ENCODE measurements at regions not wholly inside any gene's neighbourhood (a gene's known extent, or its start where the extent isn't known, plus 50 kb on each side); places are given as distances from the start of the nearest gene placed in this dataset.
"Not testable (repeated sequence)": the region's sequence is repeated elsewhere in the genome, so short reads cannot be mapped to it uniquely, and the experiment has no call there.

- no peak overlapping the region for H3K4me3 ChIP-seq
- TF ChIP-seq POLR2AphosphoS5 (IDR thresholded peaks at IDR 0.05), result no peak
- TF ChIP-seq POLR2A (IDR thresholded peaks at IDR 0.05; ENCODE audit: low read depth), result no peak
- no peak for TF ChIP-seq EP300 (IDR thresholded peaks at IDR 0.05)
- TF ChIP-seq, protein P1, sequence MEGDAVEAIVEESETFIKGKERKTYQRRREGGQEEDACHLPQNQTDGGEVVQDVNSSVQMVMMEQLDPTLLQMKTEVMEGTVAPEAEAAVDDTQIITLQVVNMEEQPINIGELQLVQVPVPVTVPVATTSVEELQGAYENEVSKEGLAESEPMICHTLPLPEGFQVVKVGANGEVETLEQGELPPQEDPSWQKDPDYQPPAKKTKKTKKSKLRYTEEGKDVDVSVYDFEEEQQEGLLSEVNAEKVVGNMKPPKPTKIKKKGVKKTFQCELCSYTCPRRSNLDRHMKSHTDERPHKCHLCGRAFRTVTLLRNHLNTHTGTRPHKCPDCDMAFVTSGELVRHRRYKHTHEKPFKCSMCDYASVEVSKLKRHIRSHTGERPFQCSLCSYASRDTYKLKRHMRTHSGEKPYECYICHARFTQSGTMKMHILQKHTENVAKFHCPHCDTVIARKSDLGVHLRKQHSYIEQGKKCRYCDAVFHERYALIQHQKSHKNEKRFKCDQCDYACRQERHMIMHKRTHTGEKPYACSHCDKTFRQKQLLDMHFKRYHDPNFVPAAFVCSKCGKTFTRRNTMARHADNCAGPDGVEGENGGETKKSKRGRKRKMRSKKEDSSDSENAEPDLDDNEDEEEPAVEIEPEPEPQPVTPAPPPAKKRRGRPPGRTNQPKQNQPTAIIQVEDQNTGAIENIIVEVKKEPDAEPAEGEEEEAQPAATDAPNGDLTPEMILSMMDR (IDR thresholded peaks at IDR 0.05), result no peak
- no peaks in the 10 kb centered on the region for H3K36me3 ChIP-seq
- no peaks in the 10 kb centered on the region for H3K9me3 ChIP-seq
- DNase-seq (ENCODE audit: extremely low spot score), result no peak
- H3K4me1 ChIP-seq, result no peaks in the 10 kb centered on the region
- H3K27ac ChIP-seq (replicated peaks in 1 of 4), result no peak overlapping the region
- intact Hi-C loops (cut with DNase I), result no loop called here
- no peaks in the 10 kb centered on the region for H3K27me3 ChIP-seq
Measured at GRCh38 chr2:189238903-189239302, 59.3 kb upstream of the COL5A2 start.

DNA sequence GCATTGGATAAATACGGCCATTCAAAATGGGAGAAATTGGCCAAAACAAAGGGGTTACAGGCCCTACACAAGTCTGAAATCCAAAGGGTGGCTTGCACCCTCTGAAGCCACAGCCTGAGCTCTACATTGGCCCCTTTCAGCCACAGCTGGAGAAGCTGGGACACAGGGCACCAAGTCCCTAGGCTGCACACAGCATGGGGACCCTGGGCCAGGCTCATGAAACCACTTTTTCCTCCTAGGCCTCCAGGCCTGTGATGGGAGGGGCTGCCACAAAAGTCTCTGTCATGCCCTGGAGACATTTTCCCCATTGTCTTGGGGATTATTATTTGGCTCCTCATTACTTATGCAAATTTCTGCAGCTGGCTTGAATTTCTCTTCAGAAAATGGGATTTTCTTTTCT, 64.3 kb upstream of the COL5A2 start:
- WGBS, result 100% methylated on average over 1 of the region's 1 CpG
- H3K9me3 ChIP-seq; H3K27ac ChIP-seq (replicated peaks in 1 of 4); H3K36me3 ChIP-seq; H3K4me1 ChIP-seq; H3K4me3 ChIP-seq; intact Hi-C loops (cut with DNase I); H3K27me3 ChIP-seq; DNase-seq (ENCODE audit: extremely low spot score): not testable (repeated sequence)

- no peak for DNase-seq (ENCODE audit: extremely low spot score)
- H3K27ac ChIP-seq (replicated peaks in 1 of 4), result no peak overlapping the region
- no peaks in the 10 kb centered on the region for H3K9me3 ChIP-seq
- no peaks in the 10 kb centered on the region for H3K27me3 ChIP-seq
- peaks cover 0 to 16% (median 0%) of the 10 kb centered on the region in 4 donors for H3K4me1 ChIP-seq
- 100% methylated on average over 1 of the region's 1 CpG for whole genome bisulfite sequencing
- H3K4me3 ChIP-seq, result no peak overlapping the region
- no peak for TF ChIP-seq EP300 (IDR thresholded peaks at IDR 0.05)
- no peak for TF ChIP-seq POLR2AphosphoS5 (IDR thresholded peaks at IDR 0.05)
- TF ChIP-seq, protein P1 (IDR thresholded peaks at IDR 0.05), result no peak
- TF ChIP-seq POLR2A (IDR thresholded peaks at IDR 0.05; ENCODE audit: low read depth), result no peak
- no peaks in the 10 kb centered on the region for H3K36me3 ChIP-seq
- intact Hi-C loops (cut with DNase I), result no loop called here
Measured at GRCh38 chr2:189247276-189247675, 67.7 kb upstream of the COL5A2 start.

DNA sequence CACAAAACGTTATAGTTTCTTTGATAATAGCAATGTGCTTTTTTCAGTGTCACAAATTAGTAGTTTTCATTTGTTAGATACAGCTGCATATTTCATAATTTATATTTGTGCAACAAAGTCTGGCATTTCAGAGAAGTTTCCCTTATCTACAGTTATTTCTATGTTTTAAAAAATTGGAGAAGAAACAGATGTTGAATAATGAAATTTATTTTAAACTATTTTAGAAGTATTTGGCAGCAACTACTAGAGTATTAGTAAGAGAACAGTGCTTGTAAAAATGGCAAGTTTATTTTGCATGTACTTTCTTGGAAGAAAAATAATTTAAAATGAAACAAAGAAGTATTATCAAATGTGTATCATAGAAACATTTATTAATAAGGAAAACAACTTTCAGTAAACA, 68.6 kb upstream of the COL5A2 start:
- H3K27me3 ChIP-seq, result no peaks in the 10 kb centered on the region
- H3K4me3 ChIP-seq, result no peak overlapping the region
- no peaks in the 10 kb centered on the region for H3K36me3 ChIP-seq
- H3K9me3 ChIP-seq, result no peaks in the 10 kb centered on the region
- no peak overlapping the region for H3K27ac ChIP-seq (replicated peaks in 1 of 4)
- TF ChIP-seq POLR2A (IDR thresholded peaks at IDR 0.05; ENCODE audit: low read depth), result no peak
- TF ChIP-seq POLR2AphosphoS5 (IDR thresholded peaks at IDR 0.05), result no peak
- TF ChIP-seq, protein P1 (IDR thresholded peaks at IDR 0.05), result no peak
- no peak for TF ChIP-seq EP300 (IDR thresholded peaks at IDR 0.05)
- DNase-seq (ENCODE audit: extremely low spot score), result no peak
- H3K4me1 ChIP-seq, result peaks cover 0 to 16% (median 0%) of the 10 kb centered on the region in 4 donors
- 45% methylated on average over 1 of the region's 1 CpG for WGBS
- intact Hi-C loops (cut with DNase I), result no loop called here

- no peaks in the 10 kb centered on the region for H3K9me3 ChIP-seq
- no peak overlapping the region for H3K27ac ChIP-seq (replicated peaks in 1 of 4)
- intact Hi-C loops (cut with DNase I), result no loop called here
- H3K4me1 ChIP-seq, result peaks cover 0 to 24% (median under 1%) of the 10 kb centered on the region in 4 donors
- no peak for DNase-seq (ENCODE audit: extremely low spot score)
- H3K4me3 ChIP-seq, result no peak overlapping the region
- H3K36me3 ChIP-seq, result no peaks in the 10 kb centered on the region
- TF ChIP-seq POLR2A (IDR thresholded peaks at IDR 0.05; ENCODE audit: low read depth) (no peak), EP300 (IDR thresholded peaks at IDR 0.05) (no peak), POLR2AphosphoS5 (IDR thresholded peaks at IDR 0.05) (no peak)
- TF ChIP-seq, protein P1 (IDR thresholded peaks at IDR 0.05), result no peak
- no peaks in the 10 kb centered on the region for H3K27me3 ChIP-seq
Measured at GRCh38 chr2:189249171-189249570, 69.6 kb upstream of the COL5A2 start.

Data from esophagus muscularis mucosa (tissue), 4 donors.